Forelimb muscle (tissue), 1 donor: ENCODE measurements at regions not wholly inside any gene's neighbourhood (a gene's known extent, or its start where the extent isn't known, plus 50 kb on each side); places are given as distances from the start of the nearest gene placed in this dataset.

Experiments
- DNase-seq: peaks from one replicate; pipeline ENCODE4 v3.0.0-alpha.2; 2013; ENCODE audit warnings: low read depth

DNA sequence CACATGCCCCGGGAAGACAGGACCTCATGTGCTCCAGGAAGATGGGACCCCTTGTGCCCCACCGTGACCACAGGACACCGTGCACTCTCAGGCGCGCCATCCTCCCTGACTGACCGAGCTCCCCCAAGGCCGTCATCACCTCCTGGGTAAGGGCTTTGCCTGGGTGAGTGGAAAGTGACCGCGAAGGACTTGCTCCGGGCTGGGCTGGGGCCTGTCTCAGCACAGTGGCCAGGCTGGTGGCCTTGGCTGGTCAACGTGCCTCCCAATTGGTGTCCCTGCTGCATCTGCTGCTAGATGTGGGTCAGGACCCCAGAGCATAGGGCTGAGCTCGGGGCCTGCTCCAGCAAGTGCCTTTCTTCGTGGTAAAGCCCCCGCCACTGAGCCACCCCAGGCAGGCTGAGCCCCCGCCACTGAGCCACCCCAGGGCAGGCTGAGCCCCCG, 69.7 kb upstream of the CTDP1 start:
- no peak for DNase-seq

DNA sequence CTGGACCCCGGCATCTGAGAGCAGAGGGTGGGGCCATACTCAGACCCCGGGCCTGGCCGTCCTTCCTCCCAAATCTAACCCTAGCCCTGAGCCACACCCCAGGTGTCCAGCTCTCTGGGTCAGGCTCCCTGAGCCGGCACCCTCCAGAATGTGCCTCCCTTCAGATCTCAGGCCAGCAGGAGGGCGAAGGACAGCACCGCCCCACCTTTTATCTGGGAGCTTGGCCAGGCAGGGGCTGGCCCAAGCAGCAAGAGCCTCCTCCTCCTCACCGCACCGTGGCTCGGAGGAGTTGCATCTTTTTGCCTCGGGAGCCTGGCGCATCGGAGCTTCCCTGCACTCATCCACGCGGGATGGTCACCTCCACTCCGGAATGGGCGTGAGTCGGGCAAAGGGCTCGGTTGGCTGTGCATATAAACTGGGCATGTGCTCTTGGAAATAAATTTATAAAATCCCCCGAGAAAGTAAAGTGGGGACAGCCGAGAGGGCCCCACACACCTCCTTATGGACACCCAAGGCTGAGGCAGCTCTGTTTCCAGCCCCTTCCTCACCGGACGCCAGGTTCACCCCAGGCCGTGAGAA, 69.1 kb upstream of the CTDP1 start:
- DNase-seq: no peak

DNA sequence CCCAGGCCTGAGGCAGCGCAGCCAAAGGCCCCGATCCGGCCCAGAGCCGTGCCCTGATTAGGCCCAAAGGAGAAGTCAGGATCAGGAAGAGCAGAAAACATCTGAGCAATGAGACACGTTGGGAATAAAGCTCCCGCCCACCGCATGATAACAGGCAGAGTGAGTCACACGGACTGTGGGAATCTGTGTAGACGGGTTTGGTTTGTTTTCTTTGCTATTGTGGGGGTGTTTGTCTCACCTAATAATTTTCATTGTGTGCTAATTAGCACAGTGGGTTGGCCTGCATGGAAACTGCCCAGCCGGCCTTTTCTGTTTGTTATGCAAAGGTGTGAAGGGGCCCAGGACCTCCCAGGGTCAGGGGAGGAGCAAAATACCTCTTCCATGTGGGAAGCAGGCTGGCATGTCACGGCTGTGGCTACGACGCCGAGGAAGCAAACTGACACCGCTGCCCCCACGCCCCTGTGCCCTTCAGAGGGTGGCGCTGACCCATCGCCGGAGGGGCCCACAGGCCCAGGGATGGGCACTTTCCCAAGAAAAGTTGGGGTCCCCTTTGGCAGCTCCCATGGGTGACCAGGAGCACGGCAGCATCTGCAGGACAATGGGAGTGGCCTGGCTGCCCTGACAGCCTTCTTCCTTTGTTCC, 68.4 kb upstream of the CTDP1 start:
- DNase-seq: no peak

DNA sequence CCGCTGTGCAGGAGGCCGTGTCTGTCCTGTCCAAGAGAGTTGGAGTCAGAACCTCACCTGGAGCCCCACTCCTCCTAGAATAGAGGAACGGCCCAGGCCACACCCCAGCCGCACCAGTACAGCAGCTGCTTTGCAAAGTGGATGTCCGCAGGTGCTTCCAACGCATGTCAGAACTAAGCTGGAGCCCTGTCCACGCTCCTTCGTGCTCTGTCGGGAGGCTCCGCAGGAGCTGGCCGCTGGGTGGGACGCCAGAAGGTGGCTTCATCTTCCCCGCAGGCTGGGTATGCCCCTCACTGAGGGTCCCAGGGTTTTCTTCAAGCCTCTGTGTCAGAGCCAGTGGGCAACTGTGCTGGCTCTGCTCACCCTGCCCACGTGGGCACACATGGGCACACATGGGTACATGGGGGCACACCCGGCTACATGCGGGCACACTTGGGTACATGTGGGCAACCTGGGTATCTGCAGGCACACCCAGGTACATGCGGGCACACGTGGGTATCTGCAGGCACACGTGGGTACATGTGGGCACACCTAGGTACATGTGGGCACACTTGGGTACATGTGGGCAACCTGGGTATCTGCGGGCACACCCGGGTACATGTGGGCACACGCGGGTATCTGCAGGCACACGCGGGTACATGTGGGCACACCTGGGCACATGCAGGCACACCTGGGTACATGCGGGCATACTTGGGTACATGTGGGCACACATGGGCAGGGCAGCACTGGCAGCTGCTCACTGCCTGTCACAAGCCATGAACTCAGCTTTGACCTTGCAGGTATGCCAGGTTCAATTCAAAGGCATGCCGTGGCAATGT, 67.1 kb upstream of the CTDP1 start:
- DNase-seq: no peak

DNA sequence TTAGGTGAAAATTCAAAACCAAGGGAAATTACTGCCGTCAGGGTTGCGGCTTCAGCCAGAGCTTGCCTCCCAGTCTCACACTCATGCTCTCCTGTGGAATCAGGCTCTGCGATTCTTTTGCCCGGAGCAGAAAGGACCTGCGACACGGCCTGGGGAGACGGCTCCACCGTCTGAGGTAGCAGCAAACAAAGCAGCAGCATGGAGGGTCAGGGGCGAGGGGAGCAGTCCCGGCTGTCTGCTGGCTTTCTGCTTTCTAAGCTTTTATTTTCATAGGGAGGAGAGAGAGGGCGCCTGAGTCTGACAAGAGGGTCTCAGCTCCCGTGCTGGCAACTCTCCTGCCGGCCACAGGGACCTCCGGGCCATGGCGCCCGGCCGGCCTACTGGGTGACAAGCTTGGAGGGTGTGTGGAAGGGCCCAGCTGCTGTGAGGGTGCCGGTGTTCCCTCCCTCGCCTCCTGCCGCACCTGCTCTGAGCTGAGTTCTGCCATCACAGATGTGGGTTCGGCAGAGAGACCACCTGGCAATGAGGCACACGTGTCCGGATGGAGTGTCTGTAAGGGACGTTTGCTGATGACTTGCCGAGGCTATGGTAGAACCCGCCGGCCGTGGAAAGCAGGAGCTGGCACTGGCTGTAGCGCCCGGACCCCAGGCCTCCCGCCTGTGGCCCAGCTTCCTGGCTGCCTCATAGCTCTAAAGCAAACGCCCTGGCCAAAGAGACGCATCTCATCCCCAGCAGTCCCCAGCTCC, 66.2 kb upstream of the CTDP1 start:
- DNase-seq: no peak

DNA sequence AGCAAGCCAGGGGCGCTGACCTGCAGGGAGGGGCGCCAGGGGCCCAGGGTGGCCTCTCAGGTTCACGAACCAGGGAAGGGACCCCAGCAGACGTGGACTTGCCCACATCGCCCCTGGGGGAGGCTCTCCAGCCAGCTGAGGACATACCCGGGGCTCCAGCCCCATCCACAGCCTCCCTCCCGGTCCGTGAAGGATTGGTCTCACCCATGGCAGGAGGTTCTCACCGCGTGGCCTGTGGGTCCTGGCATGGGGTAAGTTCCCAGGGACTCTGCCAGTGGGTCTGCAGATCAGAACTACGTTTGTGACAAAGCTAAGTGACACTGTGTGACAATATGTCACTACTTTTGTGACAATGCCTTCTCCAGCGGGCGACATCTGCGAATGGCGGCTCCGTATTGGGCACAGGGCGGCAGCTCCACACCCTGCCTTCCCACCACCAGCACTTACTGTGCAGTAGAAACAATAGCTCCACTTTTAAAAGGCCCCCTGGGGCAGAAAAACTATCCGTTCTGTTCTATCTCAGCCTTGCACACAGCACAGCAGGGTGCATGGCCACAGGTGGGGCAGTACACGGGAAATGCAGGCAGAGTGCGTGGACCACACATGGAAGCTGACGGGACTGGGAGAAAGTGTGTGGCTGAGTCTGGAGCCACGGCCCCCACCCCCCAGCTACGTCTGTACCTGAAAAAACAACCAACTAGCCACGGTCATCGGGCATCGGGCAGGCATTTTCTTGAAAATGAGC, 65.2 kb upstream of the CTDP1 start:
- no peak for DNase-seq

DNA sequence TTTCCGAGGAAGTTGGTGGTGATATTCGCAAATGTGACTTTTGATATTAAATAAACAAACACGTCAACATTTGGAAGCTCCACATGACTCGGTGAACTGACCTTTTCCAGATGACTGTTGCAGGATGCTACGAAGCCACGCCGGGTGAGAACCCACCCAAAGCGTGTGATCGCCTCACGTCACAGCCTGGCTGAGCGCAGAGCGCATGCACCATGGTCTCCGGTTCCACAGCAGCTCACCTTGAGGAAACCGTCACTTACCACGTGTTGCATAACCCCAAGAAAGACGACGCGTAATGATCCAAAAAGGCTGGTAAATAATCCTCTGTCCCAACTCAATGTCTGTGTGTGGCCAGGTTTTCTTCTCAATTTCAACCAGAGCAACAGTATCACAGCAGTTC, 64.5 kb upstream of the CTDP1 start:
- no peak for DNase-seq

DNA sequence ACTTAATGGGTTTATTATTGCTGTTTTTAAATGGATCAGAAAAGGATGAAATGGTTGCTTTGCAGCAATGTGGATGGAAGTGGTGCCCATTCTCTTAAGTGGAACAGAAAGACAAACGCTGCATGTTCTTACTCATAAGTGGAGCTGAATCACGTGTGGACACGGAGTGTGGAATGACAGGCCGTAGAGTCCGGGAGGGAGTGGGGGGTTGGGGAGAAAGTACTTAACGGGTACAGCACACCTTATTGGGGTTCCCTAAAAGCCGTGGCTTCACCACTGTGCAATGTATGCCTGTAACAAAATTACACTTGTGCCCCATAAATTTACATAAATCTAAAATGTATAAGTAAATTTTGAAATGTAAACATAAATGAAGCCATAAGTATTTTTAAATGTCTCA, 64.0 kb upstream of the CTDP1 start:
- DNase-seq: no peak

DNA sequence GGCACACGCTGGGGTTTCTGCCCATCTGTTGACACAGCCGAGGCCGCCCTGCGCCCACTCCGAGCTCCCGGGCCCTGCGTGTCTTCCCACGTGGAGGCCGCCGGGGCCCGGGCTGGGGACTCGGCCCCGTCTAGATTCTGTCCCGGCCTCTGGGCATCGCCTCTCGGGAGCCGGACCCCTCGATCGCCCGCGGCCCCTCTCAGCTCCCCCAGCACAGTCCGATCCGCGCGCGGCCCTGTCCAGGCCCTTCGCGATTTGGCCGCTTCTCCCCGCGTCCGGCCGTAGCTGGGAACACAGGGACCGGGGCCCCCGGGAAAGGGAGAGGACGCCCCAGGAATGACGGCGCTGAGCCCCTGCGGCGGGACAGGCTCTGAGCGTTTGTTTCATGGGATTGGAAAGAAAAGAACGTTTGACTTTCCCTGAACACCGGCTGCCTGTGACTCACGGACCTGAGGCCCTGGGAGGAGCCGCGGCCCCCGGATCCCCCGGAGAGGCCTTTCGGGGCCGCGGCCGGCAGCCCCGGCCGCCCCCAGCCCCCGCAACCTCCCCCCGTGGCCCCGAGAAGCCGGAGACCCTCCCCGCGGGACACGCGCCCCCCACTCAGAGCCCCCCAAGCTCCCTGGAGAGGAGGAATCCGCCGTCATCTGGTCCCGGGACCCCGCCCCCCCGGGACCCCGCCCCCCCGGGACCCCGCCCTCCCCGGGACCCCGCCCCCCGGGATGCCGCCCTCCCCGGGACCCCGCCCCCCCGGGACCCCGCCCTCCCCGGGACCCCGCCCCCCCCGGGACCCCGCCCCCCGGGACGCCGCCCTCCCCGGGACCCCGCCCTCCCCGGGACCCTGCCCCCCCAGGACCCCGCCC, 62.7 kb upstream of the CTDP1 start:
- no peak for DNase-seq

DNA sequence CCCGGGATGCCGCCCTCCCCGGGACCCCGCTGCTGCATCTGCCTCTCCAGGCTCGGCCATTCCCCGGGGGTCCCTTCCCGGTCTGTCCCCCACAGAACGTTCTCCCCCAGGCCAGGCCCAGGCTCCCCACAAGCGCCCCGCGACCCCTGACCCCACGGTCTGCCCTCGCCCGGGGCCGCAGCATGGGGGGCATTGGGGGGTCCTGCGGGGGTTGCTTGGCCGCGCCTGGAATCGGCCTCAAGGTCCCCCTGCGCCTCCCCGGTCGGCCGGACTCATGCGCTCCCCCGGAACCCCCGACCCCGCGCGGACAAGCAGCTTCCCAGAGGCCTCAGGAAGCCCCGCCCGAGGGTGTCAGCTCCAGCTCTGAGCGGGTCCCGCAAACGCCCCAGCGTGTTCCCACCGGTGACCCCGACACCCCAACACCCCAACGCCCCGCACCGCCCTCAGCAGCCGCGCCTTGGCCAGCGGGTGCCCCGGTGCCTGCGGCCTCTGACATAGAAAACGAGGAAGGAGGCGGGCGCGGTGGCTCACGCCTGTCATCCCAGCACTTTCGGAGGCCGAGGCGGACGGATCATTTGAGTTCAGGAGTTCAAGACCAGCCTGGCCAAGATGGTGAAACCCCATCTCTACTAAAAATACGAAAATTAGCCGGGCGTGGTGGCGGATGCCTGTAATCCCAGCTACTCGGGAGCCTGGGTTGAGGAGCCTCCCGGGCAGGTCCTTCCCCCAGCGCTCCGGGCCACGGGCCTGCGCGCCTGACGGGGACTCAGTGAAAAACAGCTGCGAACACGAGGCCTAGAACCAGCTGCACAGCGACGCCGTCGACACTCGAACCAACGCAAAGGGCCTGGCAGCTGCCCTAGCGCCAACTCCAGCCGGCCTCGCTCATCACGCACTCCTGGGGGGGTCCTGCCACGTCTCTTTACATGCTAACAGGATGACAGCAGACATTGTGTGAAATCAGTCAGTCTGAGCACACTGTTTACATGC, 61.8 kb upstream of the CTDP1 start:
- no peak for DNase-seq

DNA sequence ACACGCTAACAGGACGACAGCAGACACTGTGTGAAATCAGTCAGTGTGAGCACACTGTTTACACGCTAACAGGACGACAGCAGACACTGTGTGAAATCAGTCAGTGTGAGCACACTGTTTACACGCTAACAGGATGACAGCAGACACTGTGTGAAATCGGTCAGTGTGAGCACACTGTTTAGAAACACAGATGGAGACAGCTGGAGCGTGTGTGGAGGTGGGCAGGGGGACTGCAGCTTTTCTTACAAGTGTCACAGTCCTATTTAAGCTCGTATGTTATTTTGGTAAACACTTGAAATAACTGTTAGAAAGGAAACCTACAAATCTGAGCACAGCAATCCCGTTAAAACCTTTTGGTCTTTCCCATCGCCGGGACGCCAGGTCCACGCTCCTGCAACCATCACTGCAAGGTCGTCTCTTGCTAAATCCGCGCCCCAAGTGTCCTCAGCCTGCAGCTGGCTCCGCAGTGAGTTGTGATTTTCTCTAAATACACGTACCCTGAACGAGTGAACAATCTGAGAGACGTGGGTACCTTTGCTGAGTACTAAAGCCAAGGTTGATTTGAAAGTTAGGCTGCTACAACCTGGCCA, 58.9 kb upstream of the CTDP1 start:
- no peak for DNase-seq

DNA sequence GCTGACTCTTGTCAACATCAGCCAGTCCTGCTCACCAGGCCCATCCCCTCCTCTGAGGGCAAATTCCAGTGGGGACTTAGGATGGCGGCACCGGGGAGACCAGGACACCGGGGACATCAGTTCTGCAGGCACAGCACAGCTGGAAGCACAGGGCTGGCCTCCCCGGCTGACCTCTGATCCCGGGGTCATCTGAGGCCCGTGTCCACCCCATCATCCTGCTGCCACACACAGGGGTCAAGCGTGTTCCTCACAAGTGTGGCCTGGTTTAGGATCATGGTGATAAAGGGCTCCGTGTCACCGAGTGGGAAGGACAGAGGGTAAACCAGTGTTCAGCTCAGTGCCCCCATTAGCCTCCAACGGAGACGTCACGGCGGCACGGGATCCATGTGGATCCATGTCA, 58.1 kb upstream of the CTDP1 start:
- DNase-seq: no peak

DNA sequence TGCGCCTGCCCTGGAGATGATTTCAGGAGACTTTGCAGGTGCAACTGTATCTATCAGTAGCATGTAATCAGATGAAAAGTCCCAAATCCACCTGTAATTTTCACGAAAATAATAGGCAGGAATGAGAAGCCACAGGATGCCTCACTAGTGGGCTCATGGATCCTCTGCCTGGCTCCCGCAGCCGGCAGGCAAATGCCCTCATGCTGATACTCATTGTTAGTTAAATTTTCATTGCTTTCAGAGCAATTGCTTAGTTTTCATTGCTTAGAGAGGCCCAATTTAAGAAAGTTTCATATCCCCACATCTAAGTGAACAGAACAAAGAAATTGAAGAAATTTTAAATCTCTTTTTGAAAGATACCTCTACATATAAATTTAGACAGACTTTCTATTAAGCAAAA, 57.6 kb upstream of the CTDP1 start:
- no peak for DNase-seq

DNA sequence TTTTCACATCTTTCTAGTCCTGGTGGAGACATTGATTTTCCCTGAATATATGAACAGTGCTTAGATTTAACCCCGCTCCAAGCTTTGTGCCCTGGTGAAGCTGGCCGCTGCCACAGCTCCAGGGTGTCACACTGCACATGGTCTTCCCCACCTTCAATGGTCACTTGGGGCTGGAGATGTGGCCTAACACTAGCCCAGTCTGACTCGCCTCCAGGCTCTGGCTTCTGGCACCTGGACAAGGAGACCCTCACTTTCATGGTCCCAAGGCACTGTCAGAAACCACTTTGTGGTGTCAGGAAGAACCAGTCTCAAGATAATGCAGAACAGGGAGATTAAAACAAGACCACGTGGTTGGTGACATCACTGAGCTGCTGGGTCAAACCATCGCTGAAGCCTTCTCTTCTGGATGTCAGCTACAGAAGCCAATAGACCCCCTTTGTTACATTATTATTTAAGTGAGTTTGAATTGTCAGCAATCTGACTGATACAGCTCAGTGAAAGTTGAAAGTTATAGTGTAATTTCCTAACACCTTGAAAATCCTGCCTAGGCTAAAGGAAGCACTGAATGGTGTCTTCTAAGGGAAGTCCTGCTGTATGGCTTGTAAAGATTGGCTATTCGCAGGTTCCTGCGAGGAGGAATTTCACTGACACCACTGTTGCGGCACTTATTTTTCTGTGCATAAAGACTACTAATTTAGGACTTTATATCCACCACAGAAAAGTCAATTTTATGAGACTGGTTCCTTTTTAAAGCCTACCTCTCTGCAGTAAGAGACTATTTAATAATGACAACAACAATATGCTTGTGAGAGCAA, 55.0 kb upstream of the CTDP1 start:
- no peak for DNase-seq

DNA sequence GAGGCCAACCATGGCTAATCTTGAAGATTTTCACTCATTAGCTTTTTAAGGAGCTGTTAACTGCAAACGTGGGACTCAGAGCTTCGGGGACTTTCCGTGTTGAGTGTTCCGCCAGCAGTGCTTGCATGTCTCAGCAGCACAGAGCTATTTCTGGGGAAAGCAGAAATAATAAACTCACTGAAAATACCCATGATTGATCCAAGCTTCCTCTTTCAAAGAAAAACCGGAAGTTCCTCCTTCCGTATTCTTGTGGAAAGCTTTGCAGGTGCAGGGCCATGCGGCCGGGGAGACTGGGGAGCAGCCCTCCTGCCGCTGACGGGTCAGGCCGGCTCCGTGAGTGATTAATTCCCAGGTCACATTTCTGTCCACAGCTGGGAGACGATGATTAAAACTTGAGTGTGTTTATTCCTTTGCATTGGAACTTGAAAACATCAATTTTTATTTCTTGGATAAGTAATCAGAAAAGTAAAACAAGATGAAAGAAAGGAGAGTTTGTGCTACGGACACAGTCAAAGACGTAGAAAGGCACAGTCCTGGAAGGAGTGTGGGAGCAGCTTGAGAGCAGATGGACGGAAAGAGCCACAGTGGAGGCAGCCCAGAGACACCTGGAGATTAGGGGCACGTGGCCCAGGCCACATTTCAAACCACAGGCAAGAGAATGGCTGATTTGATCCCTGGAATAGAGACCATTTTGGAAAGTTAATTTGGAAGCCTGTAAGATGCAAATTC, 54.2 kb upstream of the CTDP1 start:
- DNase-seq: no peak

DNA sequence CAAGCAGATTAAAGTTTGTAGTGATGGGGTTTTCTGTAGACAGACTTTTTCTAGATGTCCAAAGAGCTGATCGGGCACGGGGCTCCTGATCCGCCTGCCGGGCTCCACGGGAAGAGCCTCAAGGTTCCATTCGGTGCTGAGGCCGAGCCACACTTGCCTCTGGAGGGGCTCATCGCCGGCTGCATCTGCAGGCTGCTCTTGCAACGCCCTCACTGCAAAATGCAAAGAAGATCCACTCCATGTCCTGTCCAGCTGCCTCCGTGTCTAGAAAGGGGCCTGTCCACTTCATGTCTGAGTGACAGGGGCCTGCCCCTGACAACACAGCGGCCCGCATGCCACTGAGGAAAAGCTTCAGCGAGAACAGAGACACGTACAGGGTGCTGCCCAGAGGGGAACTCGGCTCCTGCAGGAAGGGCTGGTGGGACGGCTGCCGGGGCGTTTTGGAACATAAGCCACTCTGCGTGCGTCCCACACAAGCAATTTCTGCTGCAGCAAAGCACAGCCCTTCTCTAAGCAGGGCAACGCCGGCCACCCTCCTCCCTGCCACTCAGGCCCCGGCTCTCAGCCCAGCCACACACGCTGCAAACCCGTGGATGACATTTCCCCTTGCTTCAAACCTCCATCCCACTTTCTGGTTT, 53.6 kb upstream of the CTDP1 start:
- no peak for DNase-seq
